Loucy (cell line): ENCODE measurements at regions not wholly inside any gene's neighbourhood (a gene's known extent, or its start where the extent isn't known, plus 50 kb on each side); places are given as distances from the start of the nearest gene placed in this dataset.
"Not testable (repeated sequence)": the region's sequence is repeated elsewhere in the genome, so short reads cannot be mapped to it uniquely, and the experiment has no call there.

Experiments
- H2AFZ ChIP-seq: fragments of 200-600 bp; sonication (generic); 2 replicates; pipeline ENCODE4 v1.6.0; 2016; ENCODE audit warnings: antibody characterized with exemption, mild to moderate bottlenecking, low read length, moderate library complexity
- H3F3A ChIP-seq: fragments of 200-600 bp; 2 replicates; pipeline ENCODE4 v1.6.0; 2016; ENCODE audit warnings: antibody characterized with exemption, low read depth, mild to moderate bottlenecking
- H3K27me3 ChIP-seq: fragments of 200-600 bp; sonication (generic); 2 replicates; pipeline ENCODE4 v1.6.1; 2014; ENCODE audit warnings: low read length, mild to moderate bottlenecking; ENCODE audit not compliant: insufficient read depth, poor library complexity, severe bottlenecking
- H3K36me3 ChIP-seq: fragments of 200-600 bp; sonication (generic); 2 replicates; pipeline ENCODE4 v1.6.1; 2016; ENCODE audit warnings: low read length; ENCODE audit not compliant: insufficient read depth
- H3K4me1 ChIP-seq: fragments of 200-600 bp; sonication (generic); 2 replicates; pipeline ENCODE4 v1.5.1; 2014; ENCODE audit warnings: low read length, mild to moderate bottlenecking; ENCODE audit not compliant: insufficient read depth, poor library complexity, severe bottlenecking
- H3K4me2 ChIP-seq: fragments of 200-600 bp; sonication (generic); 2 replicates; pipeline ENCODE4 v1.6.0; 2014; ENCODE audit warnings: antibody characterized with exemption, low read length, low read depth, mild to moderate bottlenecking; ENCODE audit not compliant: poor library complexity, severe bottlenecking
- H3K4me3 ChIP-seq: fragments of 200-600 bp; sonication (generic); 2 replicates; pipeline ENCODE4 v1.5.1; 2014; ENCODE audit warnings: low read length, mild to moderate bottlenecking, mixed read lengths; ENCODE audit not compliant: poor library complexity, severe bottlenecking
- H3K79me2 ChIP-seq: fragments of 200-600 bp; sonication (generic); 2 replicates; pipeline ENCODE4 v1.6.1; 2014; ENCODE audit warnings: low read length; ENCODE audit not compliant: insufficient read depth
- H3K9ac ChIP-seq: fragments of 200-600 bp; sonication (generic); 2 replicates; pipeline ENCODE4 v1.6.0; 2014; ENCODE audit warnings: mild to moderate bottlenecking, low read depth, low read length, moderate library complexity; ENCODE audit not compliant: poor library complexity, severe bottlenecking
- H3K9me2 ChIP-seq: fragments of 200-600 bp; sonication (generic); replicated peaks from 2 replicates; pipeline ENCODE4 v1.6.1; 2016; ENCODE audit warnings: low read depth, low read length, mixed read lengths
- H3K9me3 ChIP-seq: fragments of 200-600 bp; sonication (generic); 2 replicates; pipeline ENCODE4 v1.6.1; 2014; ENCODE audit warnings: mild to moderate bottlenecking, antibody characterized with exemption, low read length, low read depth; ENCODE audit not compliant: insufficient read depth
- H4K20me1 ChIP-seq: fragments of 200-600 bp; sonication (generic); 2 replicates; pipeline ENCODE4 v1.6.0; 2014; ENCODE audit warnings: antibody characterized with exemption, low read length, mild to moderate bottlenecking; ENCODE audit not compliant: insufficient read depth, poor library complexity, severe bottlenecking

DNA sequence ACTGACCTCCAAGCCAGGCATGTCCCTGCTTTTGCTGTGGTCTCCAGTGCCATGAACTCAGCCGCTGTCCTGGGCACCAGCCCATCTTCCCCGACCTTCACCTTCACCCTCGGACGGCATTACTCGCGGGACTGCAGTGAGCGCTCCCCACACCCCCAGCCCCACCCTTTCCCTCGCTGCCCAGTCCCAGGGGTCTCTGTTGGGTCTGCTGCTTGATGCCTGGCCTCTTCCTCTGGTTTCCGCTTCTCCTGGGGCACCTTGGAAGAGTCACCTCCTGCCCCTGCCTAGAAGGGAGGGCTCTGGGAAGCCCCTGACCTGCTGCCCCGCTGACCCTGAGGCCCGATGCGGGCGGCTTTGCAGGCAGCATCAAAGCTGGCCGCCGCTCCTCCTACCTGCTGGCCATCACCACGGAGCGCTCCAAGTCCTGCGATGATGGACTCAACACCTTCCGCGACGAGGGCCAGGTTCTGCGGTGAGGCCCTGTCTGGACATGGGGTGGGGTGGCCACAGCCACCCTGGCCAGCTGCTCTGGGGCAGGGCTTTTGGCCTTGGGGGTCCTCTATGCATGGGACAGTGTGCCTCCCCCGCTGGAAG lies 102.3 kb downstream of the ZNF267 start:
- not testable (repeated sequence) for H2AFZ ChIP-seq, H3K9ac ChIP-seq, H3F3A ChIP-seq, H3K9me3 ChIP-seq, H3K79me2 ChIP-seq, H3K4me2 ChIP-seq, H4K20me1 ChIP-seq, H3K36me3 ChIP-seq, H3K4me3 ChIP-seq, H3K4me1 ChIP-seq, H3K9me2 ChIP-seq, H3K27me3 ChIP-seq

DNA sequence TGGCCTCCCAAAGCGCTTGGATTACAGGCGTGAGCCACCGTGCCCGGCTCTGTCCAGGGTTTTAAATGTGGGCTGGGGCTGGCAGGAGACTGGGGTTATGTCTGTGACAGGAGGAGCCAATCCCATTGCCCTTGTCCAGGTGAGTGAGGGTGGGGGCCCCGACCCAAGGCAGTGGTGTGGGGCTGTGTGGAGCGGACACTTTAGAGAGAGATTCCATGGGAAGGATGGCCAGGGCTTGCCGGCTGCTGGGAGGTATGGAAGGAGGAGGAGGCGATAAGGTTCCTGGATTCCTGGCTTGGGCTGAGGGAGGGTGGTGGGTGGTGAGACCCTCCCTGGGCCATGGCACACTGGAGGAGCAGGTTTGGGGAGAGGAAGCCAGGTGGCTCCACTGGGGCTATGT lies 104.9 kb downstream of the ZNF267 start:
- not testable (repeated sequence) for H3F3A ChIP-seq, H3K4me2 ChIP-seq, H3K9ac ChIP-seq, H4K20me1 ChIP-seq, H3K4me1 ChIP-seq, H3K36me3 ChIP-seq, H3K79me2 ChIP-seq, H3K9me2 ChIP-seq, H3K4me3 ChIP-seq, H3K9me3 ChIP-seq, H2AFZ ChIP-seq, H3K27me3 ChIP-seq

DNA sequence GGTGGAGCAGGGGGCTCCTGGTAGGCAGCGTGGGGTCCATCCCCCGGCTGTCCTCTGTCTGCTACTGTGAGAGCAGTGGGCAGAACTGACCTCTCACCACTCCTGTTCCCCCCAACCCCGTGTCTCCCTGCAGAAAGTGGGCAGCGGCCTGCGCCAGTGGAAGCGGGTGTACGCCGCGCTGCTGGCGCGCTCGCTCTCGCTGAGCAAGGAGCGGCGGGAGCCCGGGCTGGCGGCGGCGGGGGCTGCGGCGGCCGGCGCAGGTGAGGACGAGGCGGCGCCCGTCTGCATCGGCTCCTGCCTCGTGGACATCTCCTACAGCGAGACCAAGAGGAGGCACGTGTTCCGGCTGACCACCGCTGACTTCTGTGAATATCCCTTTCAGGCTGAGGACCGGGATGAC lies 108.1 kb downstream of the ZNF267 start:
- not testable (repeated sequence) for H3F3A ChIP-seq, H3K27me3 ChIP-seq, H3K9me3 ChIP-seq, H3K79me2 ChIP-seq, H3K4me3 ChIP-seq, H3K9me2 ChIP-seq, H3K9ac ChIP-seq, H3K4me2 ChIP-seq, H2AFZ ChIP-seq, H3K36me3 ChIP-seq, H4K20me1 ChIP-seq, H3K4me1 ChIP-seq

DNA sequence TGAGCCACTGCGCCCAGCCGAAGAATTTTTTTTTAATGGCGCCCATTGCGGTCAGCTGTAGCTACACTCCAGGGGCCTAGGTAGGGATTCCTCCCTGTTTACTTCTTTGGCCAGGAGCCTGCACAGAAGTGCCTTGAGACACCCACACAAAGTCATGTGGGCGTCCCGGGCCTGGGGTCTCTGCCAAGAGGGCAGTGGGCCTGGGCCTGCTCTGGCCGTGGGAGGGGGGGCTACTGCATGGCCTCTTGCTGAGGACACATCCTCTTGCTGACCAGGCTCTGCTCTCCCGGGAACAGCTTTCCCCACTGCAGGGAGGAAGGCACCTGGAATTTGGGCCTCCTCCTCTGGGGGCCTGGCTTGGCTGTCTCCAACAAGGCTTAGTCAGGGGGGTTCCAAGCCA lies 109.4 kb downstream of the ZNF267 start:
- not testable (repeated sequence) for H3K9me3 ChIP-seq, H3K36me3 ChIP-seq, H3K9me2 ChIP-seq, H2AFZ ChIP-seq, H3F3A ChIP-seq, H3K27me3 ChIP-seq, H3K79me2 ChIP-seq, H3K4me2 ChIP-seq, H3K4me3 ChIP-seq, H3K9ac ChIP-seq, H4K20me1 ChIP-seq, H3K4me1 ChIP-seq

DNA sequence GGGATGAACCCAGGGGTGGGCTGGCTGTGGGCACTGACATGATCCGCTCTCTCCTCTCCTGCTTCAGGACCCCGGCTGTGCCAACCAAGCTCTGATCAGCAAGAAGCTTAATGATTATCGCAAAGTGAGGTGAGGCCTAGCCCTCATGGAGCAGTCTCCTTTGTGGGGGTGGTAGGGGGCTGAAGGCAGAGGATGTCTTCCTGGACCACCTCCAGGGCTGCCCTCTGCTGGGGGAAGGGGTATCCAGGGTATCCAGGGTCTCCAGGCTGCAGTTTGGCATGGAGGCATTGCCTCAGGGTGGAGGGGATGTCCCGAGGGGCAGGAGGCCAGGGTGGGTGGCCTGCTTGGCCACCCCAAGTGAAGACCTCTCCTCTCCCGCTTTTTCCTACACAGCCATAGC lies 110.1 kb downstream of the ZNF267 start:
- not testable (repeated sequence) for H3K36me3 ChIP-seq, H3K79me2 ChIP-seq, H3K9me3 ChIP-seq, H3K9me2 ChIP-seq, H2AFZ ChIP-seq, H3F3A ChIP-seq, H3K9ac ChIP-seq, H3K27me3 ChIP-seq, H3K4me3 ChIP-seq, H4K20me1 ChIP-seq, H3K4me2 ChIP-seq, H3K4me1 ChIP-seq

DNA sequence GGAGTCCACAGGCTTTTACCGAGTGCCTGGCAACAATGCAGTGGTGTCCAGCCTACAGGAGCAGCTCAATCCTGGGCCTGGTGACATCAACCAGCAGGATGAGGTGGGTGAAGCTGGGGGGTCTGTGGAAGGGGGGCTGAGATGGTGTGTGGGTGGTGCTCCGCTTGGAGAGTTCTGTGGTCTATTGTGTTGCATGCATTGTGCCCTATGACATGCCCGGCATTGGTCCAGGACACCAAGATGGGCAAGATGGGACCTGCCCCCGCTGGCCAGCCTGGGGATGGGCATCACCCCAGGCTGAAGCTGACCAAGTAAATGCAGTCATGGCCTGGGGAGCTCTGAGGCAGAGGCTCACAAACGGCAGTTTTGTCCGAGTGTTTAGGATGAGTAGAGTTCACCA lies 113.3 kb downstream of the ZNF267 start:
- not testable (repeated sequence) for H3K4me3 ChIP-seq

DNA sequence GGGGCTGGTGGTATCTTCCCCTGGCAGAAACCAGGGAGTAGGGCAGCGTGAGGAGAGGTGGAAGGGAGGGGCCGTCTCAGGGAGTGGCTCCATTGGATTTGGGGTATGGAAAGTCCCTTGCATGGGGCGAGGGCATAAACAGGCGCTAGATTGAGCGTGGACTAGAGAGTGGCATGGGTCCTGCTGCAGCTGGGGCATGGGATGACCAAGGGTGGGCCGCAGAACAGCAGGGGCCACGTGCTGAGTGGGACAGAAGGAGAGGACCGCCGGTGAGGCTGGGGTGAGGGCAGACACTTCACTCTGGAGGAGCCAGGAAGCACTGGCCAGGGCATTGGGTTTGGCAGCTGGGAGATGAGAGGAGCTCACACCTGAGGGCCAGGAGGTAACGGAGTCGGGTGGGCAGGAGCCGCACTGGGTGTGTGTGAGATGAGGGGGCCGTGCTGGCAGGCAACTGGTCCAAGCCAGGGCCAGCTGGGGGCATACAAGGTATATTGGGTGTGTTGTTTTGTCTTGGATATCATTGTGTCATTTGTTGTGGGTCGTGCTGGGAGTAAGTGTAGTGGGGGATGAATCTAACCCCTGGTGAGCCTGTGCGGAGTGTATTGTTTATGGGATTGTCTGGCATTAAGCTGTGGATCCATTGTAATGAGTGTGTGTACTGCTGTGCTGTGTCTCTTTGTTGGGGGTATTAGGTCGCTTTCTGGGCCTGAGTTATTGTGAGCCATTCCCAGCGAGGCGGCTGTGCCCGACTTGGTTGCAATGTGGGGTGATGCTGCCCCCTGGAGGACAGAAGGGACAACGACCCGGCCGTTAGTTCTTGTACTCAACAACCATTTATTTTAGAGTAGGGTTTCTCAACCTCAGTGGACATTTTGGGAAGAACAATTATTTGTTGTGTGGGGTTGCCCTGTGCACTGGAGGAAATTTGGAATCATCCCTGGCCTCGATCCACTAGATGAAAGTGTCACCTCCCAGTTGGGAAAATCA lies 115.3 kb downstream of the ZNF267 start:
- not testable (repeated sequence) for H3F3A ChIP-seq, H3K4me1 ChIP-seq

More for the DNA sequence above, 113.3 kb downstream of the ZNF267 start:
- H2AFZ ChIP-seq, H3F3A ChIP-seq, H3K9me3 ChIP-seq, H3K27me3 ChIP-seq, H3K36me3 ChIP-seq, H3K9me2 ChIP-seq, H3K4me1 ChIP-seq, H4K20me1 ChIP-seq, H3K9ac ChIP-seq, H3K79me2 ChIP-seq, H3K4me2 ChIP-seq: not testable (repeated sequence)

More for the DNA sequence above, 115.3 kb downstream of the ZNF267 start:
- H3K9me3 ChIP-seq, H3K4me2 ChIP-seq, H3K27me3 ChIP-seq, H3K36me3 ChIP-seq, H3K4me3 ChIP-seq, H4K20me1 ChIP-seq, H3K9ac ChIP-seq, H3K79me2 ChIP-seq, H2AFZ ChIP-seq, H3K9me2 ChIP-seq: not testable (repeated sequence)
